GM19452 (cell line): ENCODE measurements at regions not wholly inside any gene's neighbourhood (a gene's known extent, or its start where the extent isn't known, plus 50 kb on each side); places are given as distances from the start of the nearest gene placed in this dataset.

ENCODE experiments used
- ATAC-seq: cut with Tn5 transposase; IDR thresholded peaks from one replicate; pipeline ENCODE4 v1.9.1; 2021; ENCODE audit not compliant: unreplicated experiment

DNA sequence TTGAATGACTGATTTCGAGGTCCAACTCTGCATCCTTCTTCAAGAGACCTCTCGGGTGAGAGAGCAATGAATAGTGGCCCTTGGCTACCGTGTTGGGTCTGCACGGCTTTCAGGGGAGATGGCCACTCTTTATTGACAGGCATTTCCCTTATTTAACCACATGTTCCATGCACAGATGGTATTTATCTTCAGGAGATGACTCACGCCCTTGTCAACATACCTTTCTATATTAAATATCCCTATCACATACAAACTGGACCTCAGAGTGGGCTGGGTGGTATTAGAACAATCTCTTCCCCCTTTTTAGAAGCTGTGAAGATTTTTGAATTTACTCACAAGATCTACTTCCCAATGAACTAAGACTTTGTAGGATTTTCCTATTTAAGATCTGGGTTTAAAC, 109.6 kb upstream of the CDC42EP3 start:
- ATAC-seq, result no peak

DNA sequence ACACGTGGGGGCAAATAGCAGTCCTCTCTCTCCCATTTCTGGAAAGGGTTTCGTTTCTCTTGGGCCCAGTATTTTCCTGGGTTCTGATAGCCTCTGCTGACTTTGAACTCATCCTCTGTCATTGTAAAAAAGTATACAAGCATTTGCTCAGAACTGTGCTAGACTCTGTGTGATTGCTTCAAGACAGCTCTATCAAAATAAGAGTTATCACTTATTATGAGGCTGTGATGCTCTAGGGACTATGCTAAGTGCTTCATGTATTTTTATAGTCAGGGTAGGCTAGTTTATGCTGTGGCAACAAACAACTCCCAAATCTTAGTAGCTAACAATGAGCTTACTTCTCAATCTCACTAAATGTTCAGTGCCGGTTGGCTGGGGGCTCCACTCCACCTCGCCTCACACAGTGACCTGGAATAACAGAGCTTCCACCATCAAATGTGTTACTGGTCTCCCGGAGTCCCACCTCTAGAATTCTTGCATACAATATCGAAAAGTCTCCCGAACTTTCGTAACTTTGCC, 110.8 kb upstream of the CDC42EP3 start:
- ATAC-seq, result no peak

DNA sequence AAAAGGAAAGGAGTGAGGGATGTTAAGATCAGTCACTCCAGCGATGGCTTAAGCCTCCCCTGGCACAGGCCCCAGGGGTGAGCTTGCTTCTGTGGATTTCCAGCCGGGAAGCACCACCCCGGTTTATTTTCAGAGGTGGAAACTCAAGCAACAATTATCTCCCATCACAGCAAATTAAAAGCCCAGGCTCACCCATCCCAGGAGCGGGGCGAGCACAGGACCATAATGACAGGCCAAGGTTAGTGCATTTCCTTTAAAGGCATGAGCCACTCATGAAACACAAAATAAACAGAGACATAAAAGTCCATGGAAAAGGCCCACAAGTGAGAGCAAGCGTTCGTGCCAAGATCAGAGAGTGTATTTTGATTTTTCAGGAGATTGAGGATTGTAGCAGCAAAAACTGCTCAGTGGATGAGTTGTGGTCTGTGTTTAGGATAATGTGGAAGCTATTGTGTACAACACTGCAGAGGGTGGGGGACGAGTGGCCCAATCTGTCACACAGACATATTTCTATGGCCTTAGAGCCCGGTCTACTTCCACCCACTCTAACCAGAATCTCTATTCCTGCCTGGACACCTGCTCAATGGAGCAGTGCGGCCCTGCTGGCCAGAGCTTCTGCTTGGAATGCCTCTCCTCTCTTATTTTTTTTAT, 111.4 kb upstream of the CDC42EP3 start:
- no peak for ATAC-seq

DNA sequence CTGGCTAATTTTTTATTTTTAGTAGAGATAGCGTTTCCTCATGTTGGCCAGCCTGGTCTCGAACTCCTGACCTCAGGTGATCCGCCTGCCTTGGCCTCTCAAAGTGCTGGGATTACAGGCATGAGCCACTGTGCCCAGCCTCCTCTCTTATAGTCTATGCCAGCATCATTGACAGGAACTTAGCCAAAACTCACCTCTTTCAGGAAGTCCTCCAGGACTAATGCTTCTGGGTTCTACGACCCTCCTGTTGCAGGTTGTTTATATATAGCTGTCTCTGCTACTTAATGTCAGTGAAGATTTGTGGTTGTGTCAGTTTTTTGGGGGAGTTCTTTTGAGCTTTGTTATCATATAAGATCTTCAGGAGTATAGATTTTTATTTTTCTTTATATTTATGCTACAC, 112.1 kb upstream of the CDC42EP3 start:
- no peak for ATAC-seq

DNA sequence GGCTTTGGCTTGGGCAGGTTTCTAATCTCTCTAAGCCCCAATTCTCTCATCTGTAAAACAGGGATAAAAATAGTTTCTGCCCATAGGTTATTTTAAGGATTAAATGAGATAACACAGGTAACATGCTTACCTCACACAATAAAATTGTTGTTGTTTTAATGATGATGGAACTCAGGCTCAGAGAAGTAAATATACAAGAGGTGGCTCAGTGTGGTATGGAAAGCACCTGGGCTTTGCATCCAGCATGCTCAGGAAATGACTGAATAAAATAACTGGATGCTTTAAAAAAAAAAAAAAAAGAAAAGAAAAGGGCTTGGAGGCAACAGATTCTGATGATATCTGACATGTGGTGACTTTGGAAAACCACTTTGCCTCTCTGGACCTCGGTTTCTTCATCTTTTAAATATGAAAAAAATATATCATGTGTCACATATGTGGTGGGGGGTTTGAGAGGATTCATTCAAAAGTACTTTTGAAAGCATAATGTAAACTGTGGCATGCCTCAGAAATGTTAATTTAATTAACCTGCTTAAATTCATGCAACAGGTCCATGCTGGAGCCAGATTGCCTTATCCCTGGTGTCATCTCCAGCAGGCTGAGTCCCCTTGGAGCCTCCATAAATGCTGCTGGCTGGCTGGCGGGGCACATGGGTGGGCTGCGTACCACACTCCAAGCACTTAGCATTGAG, 112.8 kb upstream of the CDC42EP3 start:
- ATAC-seq, result no peak

DNA sequence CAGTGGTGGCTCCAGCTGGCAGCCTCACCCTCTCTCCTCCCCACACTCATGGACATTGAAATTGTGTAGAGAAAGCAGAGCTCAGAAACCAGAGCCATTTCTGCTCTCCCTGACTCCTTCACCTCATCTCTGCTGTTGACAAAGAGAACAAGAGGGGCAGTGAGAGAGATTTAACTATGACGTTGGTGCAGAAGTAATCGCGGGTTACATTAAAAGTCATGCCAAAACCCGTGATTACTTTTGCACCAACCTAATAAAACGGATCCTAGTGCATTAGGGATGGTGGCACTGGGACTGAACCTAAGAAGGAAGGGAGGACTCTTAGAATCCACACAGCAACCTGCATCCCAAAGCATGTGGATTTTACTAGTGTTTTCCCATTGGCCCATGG, 113.3 kb upstream of the CDC42EP3 start:
- ATAC-seq, result no peak

DNA sequence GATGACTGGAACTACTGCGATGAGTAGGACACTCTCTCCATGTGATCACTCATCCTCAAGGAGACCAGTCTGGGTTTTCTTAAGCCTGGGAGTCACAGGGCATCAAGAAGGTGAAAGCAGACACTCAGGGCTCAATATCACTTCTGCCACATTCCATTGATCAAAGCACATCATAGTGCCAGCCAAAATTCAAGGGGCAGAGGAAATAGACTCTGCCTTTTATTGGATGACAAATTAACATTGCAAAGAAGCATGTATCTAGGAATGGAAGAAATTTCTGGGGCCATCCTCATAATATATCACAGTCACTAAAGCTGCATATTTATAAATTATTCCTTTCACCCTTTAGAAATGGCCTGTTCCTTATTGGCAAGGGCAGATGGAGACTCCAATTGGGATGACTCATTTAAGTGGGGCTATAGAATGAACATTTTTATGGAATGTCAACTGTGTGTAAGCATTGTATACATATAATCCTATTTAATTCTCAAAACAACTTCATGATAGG, 114.8 kb upstream of the CDC42EP3 start:
- ATAC-seq, result no peak

DNA sequence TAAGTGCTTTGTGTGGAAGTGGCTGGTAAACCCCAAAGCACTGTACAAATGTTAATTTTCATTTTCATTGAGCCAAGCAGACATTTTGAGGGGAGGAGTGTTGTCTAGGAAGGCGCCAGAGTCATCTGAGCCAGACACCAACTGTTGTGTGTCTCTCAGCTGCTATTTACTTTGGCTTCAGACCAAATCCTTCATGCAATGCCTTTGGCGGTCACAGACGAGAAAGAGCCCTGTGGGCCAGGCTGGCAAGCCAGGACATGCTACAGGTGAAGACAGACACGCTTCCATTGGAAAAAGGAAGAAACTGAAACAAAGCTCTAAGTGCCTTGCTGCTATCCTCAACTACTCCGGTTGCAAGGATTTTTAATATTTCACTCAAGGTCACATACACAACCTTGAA, 115.4 kb upstream of the CDC42EP3 start:
- ATAC-seq, result no peak

DNA sequence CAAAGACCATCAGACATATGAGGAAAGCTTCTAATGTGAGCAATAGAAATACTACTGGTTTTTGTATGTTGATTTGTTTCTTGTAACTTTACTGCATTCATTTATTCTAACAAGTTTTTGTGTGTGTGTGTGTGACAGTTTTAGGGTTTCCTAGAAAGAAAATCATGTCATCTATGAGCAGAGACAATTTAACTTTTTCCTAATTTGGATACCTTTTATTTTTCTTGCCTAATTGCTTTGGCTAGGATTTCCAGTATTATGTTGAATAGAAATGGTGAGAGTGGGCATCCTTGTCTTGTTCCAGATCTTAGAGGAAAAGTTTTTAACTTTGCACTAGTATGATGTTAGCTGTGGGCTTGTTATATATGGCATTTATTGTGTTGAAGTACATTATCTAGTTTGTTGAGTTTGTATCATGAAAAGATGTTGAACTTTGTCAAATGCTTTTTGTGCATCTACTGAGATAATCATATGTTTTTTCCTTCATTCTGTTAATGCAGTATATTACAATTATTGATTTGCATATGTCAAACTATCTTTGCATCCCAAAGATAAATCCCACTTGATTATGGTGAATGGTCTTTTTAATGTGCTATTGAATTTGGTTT, 117.3 kb upstream of the CDC42EP3 start:
- no peak for ATAC-seq

DNA sequence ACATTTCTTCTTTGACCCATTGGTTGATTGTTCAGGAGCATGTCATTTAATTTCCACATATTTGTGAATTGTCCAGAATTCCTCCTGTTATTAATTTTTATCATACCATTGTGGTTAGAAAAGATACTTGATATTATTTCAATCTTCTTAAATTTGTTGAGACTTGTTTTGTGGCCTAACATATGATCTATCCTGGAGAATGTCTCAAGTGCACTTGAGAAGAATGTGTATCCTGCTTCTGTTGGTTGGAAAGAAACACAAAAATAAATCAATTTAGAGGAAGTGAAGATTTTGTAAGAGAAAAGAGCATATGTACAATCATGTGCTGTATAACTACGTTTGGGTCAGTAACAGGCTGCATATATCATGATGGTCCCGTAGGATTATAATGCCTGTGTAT, 118.6 kb upstream of the CDC42EP3 start:
- no peak for ATAC-seq

DNA sequence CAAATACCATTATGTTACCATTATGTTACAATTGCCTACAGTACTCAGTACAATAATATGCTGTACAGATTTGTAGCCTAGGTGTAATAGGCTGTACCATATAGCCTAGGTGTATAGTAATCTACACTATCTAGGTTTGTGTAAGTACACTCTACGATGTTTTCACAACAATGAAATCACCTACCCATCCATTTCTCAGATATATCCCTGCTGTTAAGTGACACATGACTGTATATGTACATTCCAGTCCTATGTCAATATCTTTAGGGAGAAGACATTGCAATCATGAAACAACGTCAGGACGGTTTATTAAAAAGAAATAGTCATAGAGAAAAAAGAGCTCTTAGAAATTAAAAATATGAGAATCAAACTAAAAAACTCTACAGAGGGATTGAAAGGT, 119.0 kb upstream of the CDC42EP3 start:
- ATAC-seq, result no peak

DNA sequence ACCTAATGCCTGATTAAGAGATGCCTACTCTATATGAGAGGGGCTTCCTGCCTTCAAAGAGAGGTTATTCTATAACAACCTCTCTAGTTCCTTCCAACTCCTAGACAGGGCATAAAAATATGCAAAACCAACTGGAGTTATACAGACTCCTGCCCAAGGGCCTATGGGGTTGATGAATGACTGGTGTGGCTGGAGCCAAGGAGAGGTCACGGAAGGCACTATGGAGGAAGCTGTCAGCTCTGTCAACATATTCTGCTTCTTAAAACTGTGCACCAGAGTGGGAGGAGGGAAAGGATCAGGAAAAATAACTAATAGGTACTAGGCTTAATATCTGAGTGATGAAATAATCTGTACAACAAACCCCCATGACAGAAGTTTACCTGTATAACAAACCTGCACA, 120.9 kb upstream of the CDC42EP3 start:
- ATAC-seq, result no peak

DNA sequence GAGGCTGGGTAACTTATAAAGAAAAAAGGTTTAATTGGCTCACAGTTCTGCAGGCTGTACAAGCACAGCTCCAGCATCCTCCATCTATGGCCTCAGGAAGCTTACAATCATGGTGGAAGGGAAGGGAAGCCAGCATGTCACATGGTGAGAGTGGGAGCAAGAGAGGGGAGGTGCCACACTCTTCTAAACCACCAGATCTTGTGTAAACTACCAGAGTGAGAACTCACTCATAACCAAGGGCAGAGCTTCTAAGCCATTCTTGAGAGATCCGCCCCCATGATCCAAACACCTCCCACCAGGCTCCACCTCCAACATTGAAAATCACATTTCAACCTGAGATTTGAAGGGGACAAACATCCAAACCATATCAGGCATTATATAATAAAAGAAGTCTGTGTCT, 121.6 kb upstream of the CDC42EP3 start:
- ATAC-seq, result no peak

DNA sequence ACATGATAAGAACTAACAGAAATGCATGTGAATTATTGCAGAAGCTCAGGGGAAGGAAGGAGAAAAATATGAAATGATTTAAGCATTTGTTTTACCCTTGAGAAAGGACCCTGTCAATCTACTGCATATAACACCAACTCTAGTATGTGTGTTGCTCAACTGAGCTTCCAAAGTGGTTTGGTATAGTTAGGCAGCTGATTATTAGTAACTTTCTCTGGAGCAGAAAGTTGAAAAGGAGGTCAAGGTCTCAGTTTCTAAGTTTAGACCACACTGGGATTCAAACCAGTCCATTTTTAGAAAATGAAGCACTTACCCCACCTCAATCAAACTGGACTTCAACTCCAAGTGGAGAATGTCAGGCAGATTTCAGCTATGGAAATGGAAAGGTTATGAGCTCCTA, 123.3 kb upstream of the CDC42EP3 start:
- ATAC-seq, result no peak

DNA sequence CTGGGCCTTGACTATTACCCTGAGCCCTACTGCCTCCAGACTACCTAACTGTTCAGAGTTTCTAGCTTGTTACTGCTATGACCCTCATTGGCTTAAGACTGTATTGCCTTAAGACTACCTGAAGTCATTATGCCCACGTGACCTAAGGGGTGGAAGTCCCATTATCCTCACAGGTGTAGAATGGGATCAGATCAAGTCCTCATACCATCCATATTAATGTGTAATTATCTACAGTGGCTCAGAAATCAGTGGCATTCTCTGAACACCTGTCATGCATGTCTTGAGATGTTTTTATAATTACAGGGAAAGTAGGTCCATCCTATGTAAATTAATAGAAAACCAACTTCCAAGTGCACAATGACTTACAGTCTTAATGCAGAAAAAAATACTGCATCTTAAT, 124.0 kb upstream of the CDC42EP3 start:
- ATAC-seq, result no peak

DNA sequence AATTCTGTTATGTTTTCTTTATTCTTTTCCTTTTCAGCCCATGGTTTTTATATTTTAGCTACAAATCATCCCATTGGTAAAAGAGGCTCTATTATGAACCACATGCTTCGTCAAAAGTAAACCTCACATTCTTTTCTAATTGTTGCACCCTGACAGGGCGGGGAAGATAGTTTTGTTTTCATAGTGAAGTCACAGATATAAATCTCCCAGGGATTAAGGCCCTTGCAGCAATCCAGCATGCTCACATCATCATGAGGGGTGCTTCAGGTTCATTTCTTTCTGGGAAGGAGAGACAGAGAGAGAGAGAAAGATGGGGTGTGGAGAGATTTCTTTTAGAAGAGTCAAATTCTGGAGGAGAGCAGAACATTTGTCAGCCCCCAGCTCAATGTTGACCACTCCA, 124.5 kb upstream of the CDC42EP3 start:
- no peak for ATAC-seq

DNA sequence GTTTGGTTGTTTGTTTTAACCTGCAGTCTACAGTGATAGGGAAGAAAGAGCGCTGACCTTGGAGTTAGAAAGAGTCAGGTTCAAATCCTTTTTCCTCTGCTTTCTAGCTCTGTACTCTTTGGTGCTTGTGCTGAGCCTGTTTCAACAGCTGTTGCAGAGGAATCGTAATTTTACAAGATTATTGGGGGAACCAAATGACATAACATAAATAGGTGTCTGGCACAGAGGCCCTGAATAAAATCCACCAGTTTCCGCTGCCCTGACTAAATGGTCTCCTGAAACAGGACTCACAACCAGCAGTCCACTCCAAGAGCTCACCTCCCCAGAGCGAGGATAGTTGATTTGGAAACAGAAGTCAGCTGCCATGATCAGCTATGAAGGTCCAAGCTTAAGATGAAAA, 125.0 kb upstream of the CDC42EP3 start:
- ATAC-seq, result no peak

DNA sequence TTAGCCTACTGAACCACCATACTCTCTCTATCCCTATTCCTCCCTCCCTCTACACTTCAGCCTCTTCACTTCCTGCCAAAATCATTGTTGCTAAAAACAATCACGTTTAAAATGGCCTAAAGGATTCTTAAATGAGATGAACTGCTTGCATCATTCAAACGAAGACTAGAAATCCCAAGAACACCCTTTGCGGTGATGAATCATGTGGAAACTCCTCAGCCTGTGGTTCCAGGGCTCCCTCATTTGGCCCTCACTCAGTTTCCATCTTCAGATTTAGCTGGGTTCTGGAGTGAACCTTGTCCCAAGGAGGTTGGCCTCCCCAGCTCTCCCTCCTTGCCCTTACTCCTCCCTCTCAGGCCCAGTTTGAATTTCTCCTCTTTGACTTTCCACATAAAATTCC, 125.6 kb upstream of the CDC42EP3 start:
- ATAC-seq, result no peak

DNA sequence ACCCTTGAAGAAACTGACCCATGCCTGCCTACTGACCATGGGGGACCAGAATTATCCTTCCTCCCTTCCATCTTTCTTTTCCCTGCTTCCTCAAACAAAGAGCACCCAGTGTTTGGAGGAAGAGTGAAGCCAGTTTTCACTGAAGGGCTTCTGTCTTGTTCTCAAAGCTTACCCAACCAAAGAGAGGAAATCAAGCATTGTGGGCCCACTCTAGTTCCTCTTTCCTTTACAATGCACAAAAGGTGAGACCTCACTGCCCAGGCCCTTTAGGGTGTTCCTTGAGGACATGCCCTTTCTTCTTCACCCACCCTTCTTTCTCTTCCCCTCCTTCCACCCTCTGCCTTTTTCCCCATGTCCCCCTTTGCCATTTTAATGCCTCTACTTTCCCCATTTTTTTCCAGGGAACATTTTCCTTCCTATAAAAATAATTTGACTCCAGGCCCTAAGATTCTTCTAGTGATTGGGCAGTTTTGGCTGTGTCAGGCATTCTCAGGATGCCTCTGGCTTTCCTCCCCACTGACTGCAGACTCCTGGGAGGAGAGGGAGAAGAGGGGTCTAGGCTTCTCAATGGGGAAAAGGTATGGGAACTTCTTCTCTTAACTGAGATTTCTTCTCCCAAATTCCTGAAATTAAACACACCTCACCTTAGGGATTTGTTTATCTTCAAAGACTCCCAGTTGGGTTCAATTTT, 126.6 kb upstream of the RMDN2 start:
- no peak for ATAC-seq

DNA sequence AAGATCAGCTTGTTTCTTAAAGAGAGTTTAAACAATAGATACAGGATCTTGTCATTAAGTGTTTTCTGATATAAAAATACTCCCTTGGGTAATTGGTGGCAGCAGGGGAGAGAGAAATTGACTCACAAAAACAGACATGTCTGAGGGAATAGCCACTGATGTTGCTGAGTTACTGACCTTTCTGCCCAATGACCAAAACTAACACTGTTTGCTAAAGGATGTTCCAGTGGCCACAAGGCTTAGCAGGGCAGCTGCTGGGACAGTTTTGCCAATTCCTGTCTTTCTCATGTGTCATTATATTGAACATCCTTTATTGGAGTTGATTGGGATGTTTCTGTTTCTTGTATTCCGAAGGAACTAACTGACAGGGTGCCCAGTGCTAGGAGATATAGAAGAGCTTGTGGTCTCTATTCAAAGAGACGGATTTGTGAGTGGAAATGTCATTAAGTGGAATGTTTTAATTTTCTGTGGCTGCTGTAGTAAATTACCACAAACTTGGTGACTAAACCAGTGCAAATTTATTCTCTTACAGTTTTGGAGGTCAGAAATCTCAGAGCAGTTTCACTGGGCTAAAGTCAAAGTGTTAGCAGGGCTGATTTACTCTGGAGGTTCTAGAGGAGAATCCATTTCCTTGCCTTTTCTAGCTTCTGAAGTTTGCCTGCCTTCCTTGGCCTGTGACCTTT, 124.8 kb upstream of the RMDN2 start:
- ATAC-seq, result no peak

DNA sequence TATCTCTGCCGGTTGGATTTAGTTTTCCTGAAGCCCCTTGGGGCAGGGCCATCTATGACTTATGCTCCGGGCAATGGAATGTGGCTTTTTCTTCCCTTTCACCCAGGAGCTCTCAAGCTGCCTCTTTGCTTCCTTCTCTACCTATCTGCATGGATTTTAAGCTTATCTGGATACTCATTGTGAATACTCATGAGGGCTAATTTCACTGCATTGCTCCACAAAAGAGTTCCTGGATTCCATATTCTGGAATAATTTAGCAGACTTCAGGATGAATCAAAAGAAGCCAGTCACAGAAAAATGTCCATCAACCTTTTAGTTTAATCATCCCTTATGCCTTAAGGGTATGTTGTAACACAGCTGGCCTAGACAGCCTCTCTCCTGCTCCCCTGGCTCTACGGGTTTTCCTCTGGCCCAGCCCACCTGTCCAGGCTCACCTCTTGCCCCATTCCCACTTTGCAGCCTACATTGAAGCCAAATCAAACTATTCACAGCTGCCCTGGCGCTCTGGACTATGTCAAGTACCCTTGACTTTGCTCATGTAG, 122.8 kb upstream of the RMDN2 start:
- ATAC-seq, result no peak
